Left ventricle myocardium inferior (tissue), 1 donor: ENCODE measurements at regions not wholly inside any gene's neighbourhood (a gene's known extent, or its start where the extent isn't known, plus 50 kb on each side); places are given as distances from the start of the nearest gene placed in this dataset.

Experiments
- DNase-seq: peaks from one replicate; pipeline ENCODE4 v3.0.0-alpha.2; 2020
- H3K27ac ChIP-seq: fragments of 200-600 bp; replicated peaks from 2 replicates; pipeline ENCODE4 v1.8.0; 2021
- H3K27me3 ChIP-seq: fragments of 200-600 bp; 2 replicates; pipeline ENCODE4 v1.8.0; 2021; ENCODE audit warnings: low read depth
- H3K36me3 ChIP-seq: fragments of 200-600 bp; 2 replicates; pipeline ENCODE4 v1.8.0; 2021
- H3K4me1 ChIP-seq: fragments of 200-600 bp; 2 replicates; pipeline ENCODE4 v1.8.0; 2021
- H3K4me3 ChIP-seq: fragments of 200-600 bp; 2 replicates; pipeline ENCODE4 v1.8.0; 2021; ENCODE audit warnings: mild to moderate bottlenecking, moderate library complexity
- H3K9me3 ChIP-seq: fragments of 200-600 bp; replicated peaks from 2 replicates; pipeline ENCODE4 v1.8.0; 2021
- intact Hi-C: fragments of 100-400 bp; cut with micrococcal nuclease; formaldehyde crosslinking; loops from one replicate; pipeline ENCODE4 v1.11.0; 2022
- TF ChIP-seq, protein P1 (sequence below): fragments of 200-600 bp; IDR thresholded peaks from 2 replicates; pipeline ENCODE4 v1.8.0; 2021; ENCODE audit warnings: antibody characterized with exemption, mild to moderate bottlenecking, borderline replicate concordance
- donor health status: DM: no; HTN: yes; CAD: no; lungs with severe emphysema.

DNA sequence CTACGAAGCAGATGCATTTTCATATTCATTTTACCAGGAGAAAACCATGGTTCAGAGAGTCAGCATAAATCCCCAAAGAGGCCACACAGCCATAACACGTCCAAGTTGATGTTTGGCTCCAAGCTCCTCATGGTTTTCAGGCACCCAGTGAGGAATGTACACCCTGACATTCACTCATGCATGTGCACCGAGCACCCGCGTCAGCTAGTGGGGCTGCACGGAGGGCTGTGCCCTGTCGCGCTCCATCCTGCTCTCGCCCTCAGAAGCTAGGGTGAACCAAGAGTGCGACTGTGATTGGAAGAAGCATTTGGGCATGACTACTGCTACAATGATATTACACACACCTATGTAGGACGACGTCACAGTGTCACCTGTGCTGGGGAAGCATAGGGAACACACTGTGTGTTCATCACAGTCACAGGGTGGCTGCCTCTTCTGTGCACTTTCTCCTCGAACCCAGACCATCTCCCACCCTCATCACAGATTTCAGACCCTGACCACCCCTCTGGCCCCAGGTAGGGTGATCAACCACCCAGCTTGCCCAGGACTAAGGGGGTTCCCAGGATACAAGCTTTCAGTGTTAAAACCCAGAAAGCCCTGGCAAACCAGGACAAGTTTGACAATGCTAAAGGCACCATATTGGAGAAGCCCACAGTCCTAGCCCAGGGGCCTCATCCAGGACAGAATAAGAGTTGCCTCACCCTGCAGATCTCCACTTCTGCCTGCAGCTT, 148.6 kb upstream of the ZNF507 start:
- intact Hi-C loops = no loop called here
- Histone ChIP-seq H3K9me3 (no peaks in the 10 kb centered on the region), H3K4me1 (peaks cover 8% of the 10 kb centered on the region), H3K27ac (no peak overlapping the region), H3K27me3 (peaks cover 44% of the 10 kb centered on the region), H3K4me3 (no peak overlapping the region), H3K36me3 (no peaks in the 10 kb centered on the region)
- TF ChIP-seq, protein P1, sequence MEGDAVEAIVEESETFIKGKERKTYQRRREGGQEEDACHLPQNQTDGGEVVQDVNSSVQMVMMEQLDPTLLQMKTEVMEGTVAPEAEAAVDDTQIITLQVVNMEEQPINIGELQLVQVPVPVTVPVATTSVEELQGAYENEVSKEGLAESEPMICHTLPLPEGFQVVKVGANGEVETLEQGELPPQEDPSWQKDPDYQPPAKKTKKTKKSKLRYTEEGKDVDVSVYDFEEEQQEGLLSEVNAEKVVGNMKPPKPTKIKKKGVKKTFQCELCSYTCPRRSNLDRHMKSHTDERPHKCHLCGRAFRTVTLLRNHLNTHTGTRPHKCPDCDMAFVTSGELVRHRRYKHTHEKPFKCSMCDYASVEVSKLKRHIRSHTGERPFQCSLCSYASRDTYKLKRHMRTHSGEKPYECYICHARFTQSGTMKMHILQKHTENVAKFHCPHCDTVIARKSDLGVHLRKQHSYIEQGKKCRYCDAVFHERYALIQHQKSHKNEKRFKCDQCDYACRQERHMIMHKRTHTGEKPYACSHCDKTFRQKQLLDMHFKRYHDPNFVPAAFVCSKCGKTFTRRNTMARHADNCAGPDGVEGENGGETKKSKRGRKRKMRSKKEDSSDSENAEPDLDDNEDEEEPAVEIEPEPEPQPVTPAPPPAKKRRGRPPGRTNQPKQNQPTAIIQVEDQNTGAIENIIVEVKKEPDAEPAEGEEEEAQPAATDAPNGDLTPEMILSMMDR = no peak
- DNase-seq = no peak

DNA sequence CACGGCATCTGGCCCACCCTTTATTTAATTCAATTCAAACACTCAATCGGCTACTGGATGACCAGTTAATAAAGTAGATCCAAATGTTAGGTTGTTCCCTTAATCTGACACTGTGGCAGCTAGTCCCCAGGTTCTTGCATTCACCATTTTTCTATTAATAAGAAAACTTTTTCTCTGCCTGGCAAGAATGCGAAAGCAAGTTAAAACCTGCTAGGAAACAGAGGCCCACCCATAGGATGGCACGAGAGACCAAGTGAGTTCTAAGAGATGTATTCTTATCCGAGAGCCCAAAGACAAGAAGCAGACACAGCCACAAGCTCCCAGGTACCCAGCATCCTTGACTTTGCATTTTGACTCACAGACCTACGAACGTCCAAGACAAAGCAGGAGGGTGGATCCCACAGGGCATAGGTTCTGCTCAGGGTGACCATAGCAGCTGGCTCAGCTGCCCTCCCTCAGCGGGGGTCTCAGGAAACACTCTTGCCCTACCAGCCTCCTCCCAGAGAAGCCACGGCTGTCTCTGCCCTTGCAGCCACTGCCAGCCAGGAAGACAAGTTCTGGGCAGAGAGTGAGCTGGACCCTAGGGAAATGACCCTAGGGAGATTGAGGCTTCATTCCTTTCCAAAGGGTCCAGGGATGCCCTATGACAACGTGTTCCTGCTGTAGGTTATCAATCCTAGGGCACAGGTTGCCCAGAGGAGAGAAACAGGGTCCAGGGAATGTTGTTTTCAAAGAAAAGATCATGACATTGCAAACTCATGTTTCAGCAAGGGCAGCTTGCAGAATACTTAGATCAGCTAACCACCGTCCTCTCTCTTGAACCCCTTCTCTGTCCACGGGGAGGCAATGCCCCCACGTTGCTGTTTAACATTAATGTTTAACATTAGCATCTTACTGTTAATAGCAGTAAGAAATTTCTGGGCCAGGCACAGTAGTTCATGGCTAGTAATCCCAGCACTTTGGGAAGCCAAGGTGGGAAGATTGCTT, 147.2 kb upstream of the ZNF507 start:
- peaks cover 8% of the 10 kb centered on the region for H3K4me1 ChIP-seq
- H3K27ac ChIP-seq = no peak overlapping the region
- no peak for DNase-seq
- intact Hi-C loops = no loop called here
- H3K27me3 ChIP-seq = peaks cover 51% of the 10 kb centered on the region
- no peaks in the 10 kb centered on the region for H3K36me3 ChIP-seq
- TF ChIP-seq, protein P1 = no peak
- no peaks in the 10 kb centered on the region for H3K9me3 ChIP-seq
- no peak overlapping the region for H3K4me3 ChIP-seq

DNA sequence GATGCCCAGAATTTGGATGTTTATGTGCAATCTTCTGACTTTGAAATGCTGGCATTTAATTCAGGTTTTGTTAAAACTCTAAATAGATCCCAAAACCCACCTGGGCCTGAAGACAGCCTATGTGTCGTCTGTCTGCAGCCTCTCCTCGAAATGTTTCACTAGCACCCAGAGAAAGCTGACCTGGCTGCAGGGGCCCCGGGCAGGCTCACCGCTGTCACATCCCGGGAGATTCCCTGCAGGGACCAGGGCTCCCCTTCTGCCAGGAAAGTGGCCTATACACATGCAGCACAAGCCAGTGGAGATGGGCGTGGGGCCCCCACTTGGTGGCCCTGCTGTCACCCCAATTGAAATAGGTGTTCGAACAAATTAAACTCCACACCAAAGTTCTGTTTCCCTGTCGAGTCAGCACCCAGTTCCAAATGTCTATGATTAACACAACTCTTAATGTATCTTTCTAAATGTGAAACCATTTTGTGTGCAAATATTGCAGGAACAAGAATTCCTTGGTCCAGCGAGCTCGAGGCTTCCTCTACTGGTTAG, 145.8 kb upstream of the ZNF507 start:
- Histone ChIP-seq H3K9me3 (no peaks in the 10 kb centered on the region), H3K27me3 (peaks cover 43% of the 10 kb centered on the region), H3K27ac (no peak overlapping the region), H3K4me3 (no peak overlapping the region), H3K36me3 (no peaks in the 10 kb centered on the region), H3K4me1 (peaks cover 8% of the 10 kb centered on the region)
- no peak for DNase-seq
- TF ChIP-seq, protein P1 = no peak
- intact Hi-C loops = no loop called here

DNA sequence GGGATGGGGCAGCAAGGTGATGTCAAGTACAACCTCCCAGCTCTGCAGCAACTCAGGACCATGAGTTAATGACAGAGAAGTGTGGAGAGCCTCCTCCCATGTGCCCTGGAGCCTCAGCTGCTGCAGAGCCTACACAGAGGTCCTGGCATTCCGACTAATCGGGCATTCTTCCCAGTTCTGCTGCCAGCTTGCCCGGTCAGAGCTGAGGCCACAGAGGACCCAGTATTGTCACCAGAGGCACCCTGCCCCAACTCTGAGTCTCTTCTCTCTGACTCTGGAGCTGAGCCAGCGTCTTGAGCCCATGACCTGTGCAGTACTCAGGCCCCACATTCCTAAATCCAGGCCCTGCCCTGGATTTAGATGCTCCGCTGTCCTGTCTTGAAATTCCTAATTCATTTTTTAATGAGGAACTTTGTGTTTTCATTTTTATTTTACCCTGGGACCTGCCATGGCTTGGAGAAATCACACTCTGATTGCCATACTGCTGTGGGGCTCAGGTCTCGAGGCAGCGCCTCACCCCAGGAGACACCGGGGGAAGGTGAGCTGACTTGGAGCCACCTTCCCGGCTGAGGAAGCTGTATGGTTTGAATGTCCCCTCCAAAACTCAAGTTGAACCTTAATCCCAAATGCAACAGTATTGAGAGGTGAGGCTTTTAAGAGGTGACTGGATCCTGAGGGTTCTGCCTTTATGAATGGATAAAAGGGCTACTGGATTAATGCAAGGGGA, 144.9 kb upstream of the ZNF507 start:
- TF ChIP-seq, protein P1 = no peak
- H3K4me3 ChIP-seq = no peak overlapping the region
- H3K27me3 ChIP-seq = peaks cover 42% of the 10 kb centered on the region
- peak; percentile 46 for DNase-seq
- no peak overlapping the region for H3K27ac ChIP-seq
- H3K9me3 ChIP-seq = no peaks in the 10 kb centered on the region
- intact Hi-C loops = no loop called here
- no peaks in the 10 kb centered on the region for H3K36me3 ChIP-seq
- H3K4me1 ChIP-seq = peaks cover 8% of the 10 kb centered on the region

DNA sequence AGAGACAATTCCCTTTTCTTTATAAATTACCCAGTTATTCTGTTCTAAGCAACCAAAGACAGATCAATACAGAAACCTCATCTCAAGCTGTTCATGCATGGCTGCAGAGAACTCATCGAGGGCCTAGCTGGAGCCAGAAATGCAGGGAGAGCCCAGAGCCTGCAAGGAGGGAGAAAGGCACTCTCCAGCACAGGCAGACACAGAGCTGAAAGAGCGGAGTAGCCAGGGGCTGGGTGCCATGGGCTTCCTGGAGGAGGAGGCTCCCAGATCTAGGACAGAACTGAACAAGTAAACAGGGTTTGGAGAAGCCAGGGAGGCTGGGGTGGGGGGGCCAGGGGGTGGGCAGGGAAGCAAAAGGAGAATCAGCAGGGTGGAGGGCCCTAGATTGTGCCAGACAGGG, 144.2 kb upstream of the ZNF507 start:
- TF ChIP-seq, protein P1 = no peak
- Histone ChIP-seq H3K9me3 (no peaks in the 10 kb centered on the region), H3K36me3 (no peaks in the 10 kb centered on the region), H3K4me3 (no peak overlapping the region), H3K4me1 (peaks cover 8% of the 10 kb centered on the region), H3K27ac (no peak overlapping the region), H3K27me3 (peaks cover 42% of the 10 kb centered on the region)
- no peak for DNase-seq
- intact Hi-C loops = no loop called here
